ENCODE measurements at regions not wholly inside any gene's neighbourhood (a gene's known extent, or its start where the extent isn't known, plus 50 kb on each side); places are given as distances from the start of the nearest gene placed in this dataset.

- H3K4me1 ChIP-seq = no peaks in the 10 kb centered on the region
- no peaks in the 10 kb centered on the region for H3K27me3 ChIP-seq
- H3K4me3 ChIP-seq = no peak overlapping the region
- DNase-seq (ENCODE audit: low spot score) = no peak
- H3K27ac ChIP-seq = no peak overlapping the region
- TF ChIP-seq, protein P1, sequence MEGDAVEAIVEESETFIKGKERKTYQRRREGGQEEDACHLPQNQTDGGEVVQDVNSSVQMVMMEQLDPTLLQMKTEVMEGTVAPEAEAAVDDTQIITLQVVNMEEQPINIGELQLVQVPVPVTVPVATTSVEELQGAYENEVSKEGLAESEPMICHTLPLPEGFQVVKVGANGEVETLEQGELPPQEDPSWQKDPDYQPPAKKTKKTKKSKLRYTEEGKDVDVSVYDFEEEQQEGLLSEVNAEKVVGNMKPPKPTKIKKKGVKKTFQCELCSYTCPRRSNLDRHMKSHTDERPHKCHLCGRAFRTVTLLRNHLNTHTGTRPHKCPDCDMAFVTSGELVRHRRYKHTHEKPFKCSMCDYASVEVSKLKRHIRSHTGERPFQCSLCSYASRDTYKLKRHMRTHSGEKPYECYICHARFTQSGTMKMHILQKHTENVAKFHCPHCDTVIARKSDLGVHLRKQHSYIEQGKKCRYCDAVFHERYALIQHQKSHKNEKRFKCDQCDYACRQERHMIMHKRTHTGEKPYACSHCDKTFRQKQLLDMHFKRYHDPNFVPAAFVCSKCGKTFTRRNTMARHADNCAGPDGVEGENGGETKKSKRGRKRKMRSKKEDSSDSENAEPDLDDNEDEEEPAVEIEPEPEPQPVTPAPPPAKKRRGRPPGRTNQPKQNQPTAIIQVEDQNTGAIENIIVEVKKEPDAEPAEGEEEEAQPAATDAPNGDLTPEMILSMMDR (IDR thresholded peaks at IDR 0.05) = no peak
- no peaks in the 10 kb centered on the region for H3K9me3 ChIP-seq
- H3K36me3 ChIP-seq = no peaks in the 10 kb centered on the region
Measured at GRCh38 chr5:86970361-86970760, 297.3 kb upstream of the RASA1 start.

DNA sequence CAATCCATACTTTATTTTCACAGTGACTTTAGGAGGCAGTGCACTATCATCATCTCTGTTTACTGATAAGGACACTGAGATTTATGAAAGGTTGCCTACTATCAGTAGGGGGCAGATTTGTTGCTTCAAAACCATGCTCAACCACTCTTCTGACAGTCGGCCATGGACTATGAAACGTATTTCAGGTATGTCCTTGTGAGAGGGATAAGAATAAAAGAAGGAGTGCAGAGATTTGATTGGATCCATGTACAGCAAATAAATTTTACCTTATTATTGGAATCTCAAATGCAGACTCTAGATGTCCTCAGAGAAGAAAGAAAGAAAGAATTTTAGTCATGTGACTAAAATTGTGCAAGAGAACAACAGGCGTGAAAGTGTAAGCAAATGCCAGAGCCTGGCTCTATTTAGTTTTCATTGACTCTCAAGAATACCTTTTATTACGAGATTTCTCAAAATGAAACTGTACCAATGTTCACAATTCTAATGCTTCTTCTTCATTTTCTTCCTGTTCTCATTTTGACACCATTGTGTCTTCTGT is 296.6 kb upstream of the RASA1 start:
- no peak for DNase-seq (ENCODE audit: low spot score)
- Histone ChIP-seq H3K27me3 (no peaks in the 10 kb centered on the region), H3K9me3 (no peaks in the 10 kb centered on the region), H3K36me3 (no peaks in the 10 kb centered on the region), H3K4me1 (no peaks in the 10 kb centered on the region), H3K27ac (no peak overlapping the region), H3K4me3 (no peak overlapping the region)
- TF ChIP-seq, protein P1 (IDR thresholded peaks at IDR 0.05) = peak in 1 of 2 donors; percentile 33

GRCh38 chr5:86974955-86975354 is 292.7 kb upstream of the RASA1 start:
- H3K4me3 ChIP-seq = no peak overlapping the region
- no peak for DNase-seq (ENCODE audit: low spot score)
- H3K27ac ChIP-seq = peak overlapping the region in 1 of 2 donors; percentile 47
- no peaks in the 10 kb centered on the region for H3K4me1 ChIP-seq
- no peaks in the 10 kb centered on the region for H3K27me3 ChIP-seq
- H3K36me3 ChIP-seq = no peaks in the 10 kb centered on the region
- H3K9me3 ChIP-seq = no peaks in the 10 kb centered on the region
- TF ChIP-seq, protein P1 (IDR thresholded peaks at IDR 0.05) = no peak

DNA sequence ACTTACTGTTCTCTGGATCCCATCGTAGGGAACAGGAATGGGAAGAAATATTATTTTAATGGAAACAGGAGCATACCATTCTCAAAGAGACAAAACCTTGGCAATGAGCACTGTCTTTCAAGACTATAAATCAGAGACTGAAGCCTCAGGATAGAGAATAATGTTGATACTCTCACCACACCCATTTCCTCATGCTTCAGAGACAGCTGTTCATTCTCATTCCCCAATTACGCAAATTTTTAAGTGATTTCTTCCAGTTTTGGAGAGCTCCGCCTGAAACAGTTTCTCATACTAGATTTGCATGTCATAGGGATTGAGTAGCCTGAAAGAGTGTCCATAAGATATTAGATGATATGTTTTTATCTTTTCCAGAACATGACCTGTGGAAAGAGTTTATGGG is 290.5 kb upstream of the RASA1 start:
- Histone ChIP-seq H3K27ac (peak overlapping the region in 1 of 2 donors; percentile 32), H3K27me3 (no peaks in the 10 kb centered on the region), H3K4me3 (no peak overlapping the region), H3K4me1 (no peaks in the 10 kb centered on the region), H3K9me3 (no peaks in the 10 kb centered on the region), H3K36me3 (no peaks in the 10 kb centered on the region)
- no peak for DNase-seq (ENCODE audit: low spot score)
- TF ChIP-seq, protein P1 (IDR thresholded peaks at IDR 0.05) = no peak

GRCh38 chr5:86977808-86978207 is 289.9 kb upstream of the RASA1 start:
- H3K4me1 ChIP-seq = no peaks in the 10 kb centered on the region
- TF ChIP-seq, protein P1 (IDR thresholded peaks at IDR 0.05) = no peak
- H3K27me3 ChIP-seq = no peaks in the 10 kb centered on the region
- no peaks in the 10 kb centered on the region for H3K9me3 ChIP-seq
- no peak overlapping the region for H3K4me3 ChIP-seq
- no peak for DNase-seq (ENCODE audit: low spot score)
- H3K27ac ChIP-seq = peak overlapping the region in 1 of 2 donors; percentile 32
- no peaks in the 10 kb centered on the region for H3K36me3 ChIP-seq

DNA sequence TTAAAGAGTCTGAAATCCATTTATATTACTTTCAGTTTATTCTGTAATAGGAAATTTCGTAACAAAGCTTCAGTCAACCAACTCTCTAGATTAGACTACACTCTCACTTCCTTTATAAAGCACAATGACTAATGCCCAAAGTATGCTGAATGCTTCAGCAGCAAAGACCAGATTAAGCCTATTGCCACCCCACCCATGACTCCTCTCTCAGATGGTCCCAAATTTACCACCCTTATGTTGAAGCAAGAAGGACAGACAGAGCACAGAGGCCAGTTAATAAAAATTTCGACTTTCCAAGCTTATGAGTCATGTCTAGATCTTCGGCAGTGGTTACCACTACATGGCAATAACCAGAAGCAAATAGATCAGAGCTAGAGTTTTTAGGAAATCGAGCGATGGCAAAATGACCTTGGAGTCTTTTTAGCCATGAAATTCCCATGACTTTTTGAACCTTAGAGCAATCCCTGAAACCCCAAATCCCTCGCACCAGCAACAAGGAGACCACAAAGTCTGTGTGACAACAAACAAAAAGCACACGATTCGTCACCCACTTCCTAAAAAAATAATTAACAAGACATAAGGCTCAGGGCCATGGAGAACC is 287.8 kb upstream of the RASA1 start:
- peak; percentile 63 for DNase-seq (ENCODE audit: low spot score)
- H3K27me3 ChIP-seq = no peaks in the 10 kb centered on the region
- no peak overlapping the region for H3K4me3 ChIP-seq
- H3K4me1 ChIP-seq = no peaks in the 10 kb centered on the region
- no peaks in the 10 kb centered on the region for H3K36me3 ChIP-seq
- TF ChIP-seq, protein P1 (IDR thresholded peaks at IDR 0.05) = no peak
- peak overlapping the region; percentile 47 to 49 for H3K27ac ChIP-seq
- no peaks in the 10 kb centered on the region for H3K9me3 ChIP-seq
